ENCODE measurements at regions not wholly inside any gene's neighbourhood (a gene's known extent, or its start where the extent isn't known, plus 50 kb on each side); places are given as distances from the start of the nearest gene placed in this dataset.

GRCh38 chr13:40469581-40470310 is 196.7 kb downstream of the FOXO1 start:
- no peak for DNase-seq

- DNase-seq: no peak
Measured at GRCh38 chr13:40470660-40471059, 195.8 kb downstream of the FOXO1 start.

GRCh38 chr13:40471076-40471475 is 195.4 kb downstream of the FOXO1 start:
- DNase-seq: no peak

- no peak for DNase-seq
Measured at GRCh38 chr13:40471911-40472310, 194.5 kb downstream of the FOXO1 start.

GRCh38 chr13:40472427-40473220 is 193.8 kb downstream of the FOXO1 start:
- no peak for DNase-seq

GRCh38 chr13:40475617-40476016 is 190.8 kb downstream of the FOXO1 start:
- DNase-seq: no peak

- DNase-seq: no peak
Measured at GRCh38 chr13:40476175-40476958, 190.1 kb downstream of the FOXO1 start.

- DNase-seq: no peak
Measured at GRCh38 chr13:40477623-40478608, 188.5 kb downstream of the FOXO1 start.

GRCh38 chr13:40478775-40479174 is 187.7 kb downstream of the FOXO1 start:
- DNase-seq: no peak

- DNase-seq: no peak
Measured at GRCh38 chr13:40479196-40479845, 187.1 kb downstream of the FOXO1 start.

GRCh38 chr13:40480012-40480914 is 186.2 kb downstream of the FOXO1 start:
- no peak for DNase-seq

GRCh38 chr13:40480915-40481516 is 185.4 kb downstream of the FOXO1 start:
- DNase-seq: no peak

- no peak for DNase-seq
Measured at GRCh38 chr13:40483601-40484000, 182.8 kb downstream of the FOXO1 start.

GRCh38 chr13:40484101-40484800 is 182.2 kb downstream of the FOXO1 start:
- no peak for DNase-seq

- DNase-seq: no peak
Measured at GRCh38 chr13:40484974-40485373, 181.5 kb downstream of the FOXO1 start.

GRCh38 chr13:40485611-40486517 is 180.6 kb downstream of the FOXO1 start:
- DNase-seq: peak; percentile 53

- no peak for DNase-seq
Measured at GRCh38 chr13:40486518-40487163, 179.8 kb downstream of the FOXO1 start.
